ENCODE measurements at regions not wholly inside any gene's neighbourhood (a gene's known extent, or its start where the extent isn't known, plus 50 kb on each side); places are given as distances from the start of the nearest gene placed in this dataset.

DNA sequence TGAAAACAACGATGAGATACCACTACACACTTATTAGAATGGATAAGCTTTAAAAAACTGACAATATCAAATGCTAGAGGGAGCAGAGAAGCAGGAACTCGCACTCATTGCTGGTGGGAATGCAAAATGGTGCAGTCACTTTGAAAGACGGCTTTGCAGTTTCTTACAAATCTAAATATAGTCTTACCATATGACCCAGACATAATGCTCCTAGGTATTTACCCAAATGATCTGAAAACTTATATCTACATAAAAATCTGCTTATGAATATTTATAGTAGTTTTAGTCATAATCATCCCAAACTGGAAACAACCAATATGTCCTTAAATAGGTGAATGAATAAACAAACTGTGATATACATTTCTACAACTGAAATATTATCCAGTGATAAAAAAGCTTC, 430.9 kb downstream of the MATN1 start:
- H4K20me1 ChIP-seq (ENCODE audit: insufficient read depth, low read length, poor library complexity, severe bottlenecking), result no peaks in the 10 kb centered on the region
- no peaks in the 10 kb centered on the region for H3K36me3 ChIP-seq (ENCODE audit: insufficient read depth, low read length)
- no peaks in the 10 kb centered on the region for H3K9me2 ChIP-seq (replicated peaks; ENCODE audit: low read depth, low read length)
- H3K79me2 ChIP-seq (ENCODE audit: insufficient read depth, low read length), result no peaks in the 10 kb centered on the region
- H3K27me3 ChIP-seq (ENCODE audit: insufficient read depth, low read length, poor library complexity, severe bottlenecking), result no peaks in the 10 kb centered on the region
- H3K4me2 ChIP-seq (ENCODE audit: low read depth, low read length, poor library complexity, severe bottlenecking), result no peak overlapping the region
- TF ChIP-seq EZH2phosphoT487 (IDR thresholded peaks at IDR 0.05; ENCODE audit: borderline replicate concordance), result no peak
- TF ChIP-seq, protein P1, sequence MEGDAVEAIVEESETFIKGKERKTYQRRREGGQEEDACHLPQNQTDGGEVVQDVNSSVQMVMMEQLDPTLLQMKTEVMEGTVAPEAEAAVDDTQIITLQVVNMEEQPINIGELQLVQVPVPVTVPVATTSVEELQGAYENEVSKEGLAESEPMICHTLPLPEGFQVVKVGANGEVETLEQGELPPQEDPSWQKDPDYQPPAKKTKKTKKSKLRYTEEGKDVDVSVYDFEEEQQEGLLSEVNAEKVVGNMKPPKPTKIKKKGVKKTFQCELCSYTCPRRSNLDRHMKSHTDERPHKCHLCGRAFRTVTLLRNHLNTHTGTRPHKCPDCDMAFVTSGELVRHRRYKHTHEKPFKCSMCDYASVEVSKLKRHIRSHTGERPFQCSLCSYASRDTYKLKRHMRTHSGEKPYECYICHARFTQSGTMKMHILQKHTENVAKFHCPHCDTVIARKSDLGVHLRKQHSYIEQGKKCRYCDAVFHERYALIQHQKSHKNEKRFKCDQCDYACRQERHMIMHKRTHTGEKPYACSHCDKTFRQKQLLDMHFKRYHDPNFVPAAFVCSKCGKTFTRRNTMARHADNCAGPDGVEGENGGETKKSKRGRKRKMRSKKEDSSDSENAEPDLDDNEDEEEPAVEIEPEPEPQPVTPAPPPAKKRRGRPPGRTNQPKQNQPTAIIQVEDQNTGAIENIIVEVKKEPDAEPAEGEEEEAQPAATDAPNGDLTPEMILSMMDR (conservative IDR thresholded peaks at IDR 0.05; ENCODE audit: low read length), result no peak
- no peaks in the 10 kb centered on the region for H3K4me1 ChIP-seq (ENCODE audit: insufficient read depth, low read length, poor library complexity, severe bottlenecking)
- H3K4me3 ChIP-seq (ENCODE audit: low read length, poor library complexity, severe bottlenecking), result no peak overlapping the region
- no peak overlapping the region for H2AFZ ChIP-seq (ENCODE audit: low read length)
- no peaks in the 10 kb centered on the region; the same call in 1 of the 2 replicates for H3K9me3 ChIP-seq (ENCODE audit: insufficient read depth, low read depth, low read length)
- no peaks in the 10 kb centered on the region for H3F3A ChIP-seq (ENCODE audit: low read depth)
- H3K9ac ChIP-seq (ENCODE audit: low read depth, low read length, poor library complexity, severe bottlenecking), result no peak overlapping the region

GRCh38 chr1:30291526-30291925, 431.9 kb downstream of the MATN1 start:
- no peak overlapping the region for H3K4me3 ChIP-seq (ENCODE audit: low read length, poor library complexity, severe bottlenecking)
- no peaks in the 10 kb centered on the region for H3K36me3 ChIP-seq (ENCODE audit: insufficient read depth, low read length)
- H3F3A ChIP-seq (ENCODE audit: low read depth), result no peaks in the 10 kb centered on the region
- no peaks in the 10 kb centered on the region for H3K27me3 ChIP-seq (ENCODE audit: insufficient read depth, low read length, poor library complexity, severe bottlenecking)
- no peak overlapping the region for H2AFZ ChIP-seq (ENCODE audit: low read length)
- no peak overlapping the region for H3K9ac ChIP-seq (ENCODE audit: low read depth, low read length, poor library complexity, severe bottlenecking)
- no peaks in the 10 kb centered on the region for H3K9me2 ChIP-seq (replicated peaks; ENCODE audit: low read depth, low read length)
- H3K9me3 ChIP-seq (ENCODE audit: insufficient read depth, low read depth, low read length), result no peaks in the 10 kb centered on the region; the same call in 1 of the 2 replicates
- TF ChIP-seq EZH2phosphoT487 (IDR thresholded peaks at IDR 0.05; ENCODE audit: borderline replicate concordance), result no peak
- TF ChIP-seq, protein P1 (conservative IDR thresholded peaks at IDR 0.05; ENCODE audit: low read length), result no peak
- H3K4me2 ChIP-seq (ENCODE audit: low read depth, low read length, poor library complexity, severe bottlenecking), result no peak overlapping the region
- no peaks in the 10 kb centered on the region for H3K4me1 ChIP-seq (ENCODE audit: insufficient read depth, low read length, poor library complexity, severe bottlenecking)
- no peaks in the 10 kb centered on the region for H4K20me1 ChIP-seq (ENCODE audit: insufficient read depth, low read length, poor library complexity, severe bottlenecking)
- no peaks in the 10 kb centered on the region for H3K79me2 ChIP-seq (ENCODE audit: insufficient read depth, low read length)

- Histone ChIP-seq H3F3A (ENCODE audit: low read depth) (no peaks in the 10 kb centered on the region), H3K79me2 (ENCODE audit: insufficient read depth, low read length) (no peaks in the 10 kb centered on the region), H3K9me2 (replicated peaks; ENCODE audit: low read depth, low read length) (no peaks in the 10 kb centered on the region), H3K4me3 (ENCODE audit: low read length, poor library complexity, severe bottlenecking) (no peak overlapping the region), H2AFZ (ENCODE audit: low read length) (no peak overlapping the region), H3K9ac (ENCODE audit: low read depth, low read length, poor library complexity, severe bottlenecking) (no peak overlapping the region), H3K9me3 (ENCODE audit: insufficient read depth, low read depth, low read length) (no peaks in the 10 kb centered on the region; the same call in 1 of the 2 replicates), H3K27me3 (ENCODE audit: insufficient read depth, low read length, poor library complexity, severe bottlenecking) (no peaks in the 10 kb centered on the region), H3K4me1 (ENCODE audit: insufficient read depth, low read length, poor library complexity, severe bottlenecking) (no peaks in the 10 kb centered on the region), H4K20me1 (ENCODE audit: insufficient read depth, low read length, poor library complexity, severe bottlenecking) (no peaks in the 10 kb centered on the region), H3K4me2 (ENCODE audit: low read depth, low read length, poor library complexity, severe bottlenecking) (no peak overlapping the region), H3K36me3 (ENCODE audit: insufficient read depth, low read length) (no peaks in the 10 kb centered on the region)
- TF ChIP-seq, protein P1 (conservative IDR thresholded peaks at IDR 0.05; ENCODE audit: low read length), result no peak
- TF ChIP-seq EZH2phosphoT487 (IDR thresholded peaks at IDR 0.05; ENCODE audit: borderline replicate concordance), result no peak
Measured at GRCh38 chr1:30290581-30290980, 432.8 kb downstream of the MATN1 start.
